ENCODE measurements at regions not wholly inside any gene's neighbourhood (a gene's known extent, or its start where the extent isn't known, plus 50 kb on each side); places are given as distances from the start of the nearest gene placed in this dataset.

- Mint-ChIP-seq H3K9me3 (ENCODE audit: unreplicated experiment) (no peaks in the 10 kb centered on the region), H3K36me3 (ENCODE audit: low read depth, unreplicated experiment) (no peaks in the 10 kb centered on the region), H3K27ac (ENCODE audit: unreplicated experiment) (no peak overlapping the region), H3K27me3 (ENCODE audit: unreplicated experiment) (no peaks in the 10 kb centered on the region), H3K4me1 (ENCODE audit: unreplicated experiment) (peaks cover 7% of the 10 kb centered on the region), H3K4me3 (ENCODE audit: unreplicated experiment) (no peak overlapping the region)
- TF ChIP-seq, protein P1, sequence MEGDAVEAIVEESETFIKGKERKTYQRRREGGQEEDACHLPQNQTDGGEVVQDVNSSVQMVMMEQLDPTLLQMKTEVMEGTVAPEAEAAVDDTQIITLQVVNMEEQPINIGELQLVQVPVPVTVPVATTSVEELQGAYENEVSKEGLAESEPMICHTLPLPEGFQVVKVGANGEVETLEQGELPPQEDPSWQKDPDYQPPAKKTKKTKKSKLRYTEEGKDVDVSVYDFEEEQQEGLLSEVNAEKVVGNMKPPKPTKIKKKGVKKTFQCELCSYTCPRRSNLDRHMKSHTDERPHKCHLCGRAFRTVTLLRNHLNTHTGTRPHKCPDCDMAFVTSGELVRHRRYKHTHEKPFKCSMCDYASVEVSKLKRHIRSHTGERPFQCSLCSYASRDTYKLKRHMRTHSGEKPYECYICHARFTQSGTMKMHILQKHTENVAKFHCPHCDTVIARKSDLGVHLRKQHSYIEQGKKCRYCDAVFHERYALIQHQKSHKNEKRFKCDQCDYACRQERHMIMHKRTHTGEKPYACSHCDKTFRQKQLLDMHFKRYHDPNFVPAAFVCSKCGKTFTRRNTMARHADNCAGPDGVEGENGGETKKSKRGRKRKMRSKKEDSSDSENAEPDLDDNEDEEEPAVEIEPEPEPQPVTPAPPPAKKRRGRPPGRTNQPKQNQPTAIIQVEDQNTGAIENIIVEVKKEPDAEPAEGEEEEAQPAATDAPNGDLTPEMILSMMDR (IDR thresholded peaks at IDR 0.05; ENCODE audit: unreplicated experiment), result peak; percentile 27
- DNase-seq (ENCODE audit: low spot score), result no peak
Measured at GRCh38 chr4:147094238-147094637, 148.6 kb upstream of the TTC29 start.

DNA sequence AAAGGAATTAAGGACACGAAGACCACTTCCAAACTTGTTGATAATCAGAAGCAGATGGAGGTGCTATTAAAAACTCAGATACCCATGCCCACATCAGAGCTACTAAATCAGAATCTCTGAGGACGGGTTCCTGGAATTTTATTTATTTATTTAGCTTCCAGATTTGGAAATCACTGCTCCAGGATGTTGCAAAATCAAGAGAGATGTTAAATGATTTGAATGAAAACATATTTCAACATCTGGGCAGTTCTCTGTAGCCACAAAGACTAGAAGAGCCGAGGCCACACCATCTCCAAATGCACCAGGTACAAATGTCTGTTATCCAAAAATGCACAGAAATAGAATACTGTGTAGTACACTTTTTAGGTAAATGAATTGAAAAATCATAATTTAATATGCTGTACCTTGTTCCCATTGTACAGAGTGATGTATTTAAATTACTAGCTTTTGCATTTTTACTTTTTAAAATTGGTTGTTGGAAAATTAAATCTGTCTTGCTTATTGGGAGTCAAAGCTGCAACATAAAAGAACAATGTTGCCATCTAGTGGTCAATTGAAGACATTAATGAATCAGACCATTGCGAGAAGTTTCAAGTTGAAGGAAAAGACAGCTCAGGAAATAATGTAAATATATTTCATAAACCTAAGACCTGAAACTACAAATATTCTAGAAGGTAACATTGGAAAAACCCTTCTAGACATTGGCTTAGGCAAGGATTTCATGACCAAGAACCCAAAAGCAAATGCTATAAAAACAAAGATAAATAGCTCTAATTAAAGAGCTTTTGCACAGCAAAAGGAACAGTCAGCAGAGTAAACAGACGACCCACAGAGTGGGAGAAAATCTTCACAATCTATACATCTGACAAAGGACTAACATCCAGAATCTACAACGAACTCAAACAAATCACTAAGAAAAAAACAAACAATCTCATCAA, 151.3 kb upstream of the TTC29 start:
- Mint-ChIP-seq H3K4me1 (ENCODE audit: unreplicated experiment) (peaks cover 7% of the 10 kb centered on the region), H3K9me3 (ENCODE audit: unreplicated experiment) (no peaks in the 10 kb centered on the region), H3K36me3 (ENCODE audit: low read depth, unreplicated experiment) (no peaks in the 10 kb centered on the region), H3K27me3 (ENCODE audit: unreplicated experiment) (peaks cover 2% of the 10 kb centered on the region), H3K27ac (ENCODE audit: unreplicated experiment) (no peak overlapping the region), H3K4me3 (ENCODE audit: unreplicated experiment) (no peak overlapping the region)
- no peak for DNase-seq (ENCODE audit: low spot score)
- TF ChIP-seq, protein P1 (IDR thresholded peaks at IDR 0.05; ENCODE audit: unreplicated experiment), result peak; percentile 85

GRCh38 chr4:147101678-147102077, 156.0 kb upstream of the TTC29 start:
- TF ChIP-seq, protein P1 (IDR thresholded peaks at IDR 0.05; ENCODE audit: unreplicated experiment), result no peak
- Mint-ChIP-seq H3K9me3 (ENCODE audit: unreplicated experiment) (no peaks in the 10 kb centered on the region), H3K27ac (ENCODE audit: unreplicated experiment) (no peak overlapping the region), H3K4me3 (ENCODE audit: unreplicated experiment) (no peak overlapping the region), H3K36me3 (ENCODE audit: low read depth, unreplicated experiment) (no peaks in the 10 kb centered on the region), H3K27me3 (ENCODE audit: unreplicated experiment) (peaks cover 2% of the 10 kb centered on the region), H3K4me1 (ENCODE audit: unreplicated experiment) (peaks cover 15% of the 10 kb centered on the region)
- DNase-seq (ENCODE audit: low spot score), result no peak

DNA sequence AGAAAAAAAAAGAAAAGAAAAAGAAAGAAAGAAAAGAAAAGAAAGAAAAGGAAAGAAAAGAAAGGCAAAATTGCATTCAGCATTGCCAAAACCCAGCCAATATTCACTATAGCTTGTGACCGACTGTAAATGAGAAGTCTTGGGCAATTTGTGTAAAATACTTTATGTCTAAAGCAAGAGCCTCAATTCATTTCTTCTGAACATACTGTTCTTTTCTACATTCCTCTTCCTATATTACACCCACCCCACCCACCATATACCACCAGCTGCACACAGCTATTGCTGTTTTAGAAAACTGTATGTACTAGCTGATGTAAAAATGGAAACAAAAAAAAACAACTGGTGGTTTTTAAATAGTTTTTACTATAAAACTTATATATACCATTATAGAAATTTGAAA, 156.9 kb upstream of the TTC29 start:
- Mint-ChIP-seq H3K9me3 (ENCODE audit: unreplicated experiment) (no peaks in the 10 kb centered on the region), H3K27ac (ENCODE audit: unreplicated experiment) (no peak overlapping the region), H3K4me1 (ENCODE audit: unreplicated experiment) (peaks cover 15% of the 10 kb centered on the region), H3K36me3 (ENCODE audit: low read depth, unreplicated experiment) (no peaks in the 10 kb centered on the region), H3K27me3 (ENCODE audit: unreplicated experiment) (peaks cover 2% of the 10 kb centered on the region), H3K4me3 (ENCODE audit: unreplicated experiment) (no peak overlapping the region)
- no peak for DNase-seq (ENCODE audit: low spot score)
- TF ChIP-seq, protein P1 (IDR thresholded peaks at IDR 0.05; ENCODE audit: unreplicated experiment), result no peak

DNA sequence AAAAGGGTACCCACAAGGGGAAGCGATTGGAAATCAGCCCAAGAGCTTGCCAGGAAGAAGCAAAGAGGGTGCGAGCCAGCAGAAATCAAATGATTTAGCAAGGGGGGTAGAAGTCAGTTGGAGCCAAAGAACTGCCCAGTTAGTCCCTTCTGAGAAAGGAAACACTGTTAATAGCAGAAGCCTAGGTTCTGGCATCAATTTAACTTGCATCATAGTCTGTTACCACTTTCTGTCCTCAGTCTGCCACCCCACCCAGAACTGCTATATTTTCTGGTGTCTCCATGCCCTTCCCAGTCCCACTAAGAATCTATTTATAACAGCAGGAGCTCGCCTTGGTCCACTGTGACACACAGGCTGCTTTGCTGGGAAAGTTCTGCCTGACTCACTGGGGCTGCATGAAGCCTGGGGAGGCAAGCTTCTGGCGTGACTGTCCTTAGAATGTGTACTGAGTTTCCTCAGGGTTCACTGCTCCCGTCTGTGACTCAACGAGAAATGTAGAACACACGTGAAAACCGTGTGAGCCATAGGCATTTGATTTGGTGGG, 157.8 kb upstream of the TTC29 start:
- no peak for DNase-seq (ENCODE audit: low spot score)
- no peaks in the 10 kb centered on the region for H3K36me3 Mint-ChIP-seq (ENCODE audit: low read depth, unreplicated experiment)
- H3K4me3 Mint-ChIP-seq (ENCODE audit: unreplicated experiment), result no peak overlapping the region
- TF ChIP-seq, protein P1 (IDR thresholded peaks at IDR 0.05; ENCODE audit: unreplicated experiment), result no peak
- peaks cover 15% of the 10 kb centered on the region for H3K4me1 Mint-ChIP-seq (ENCODE audit: unreplicated experiment)
- H3K27ac Mint-ChIP-seq (ENCODE audit: unreplicated experiment), result no peak overlapping the region
- H3K27me3 Mint-ChIP-seq (ENCODE audit: unreplicated experiment), result peaks cover 2% of the 10 kb centered on the region
- no peaks in the 10 kb centered on the region for H3K9me3 Mint-ChIP-seq (ENCODE audit: unreplicated experiment)

All from endothelial cell (in vitro differentiated cells).